ENCODE measurements at regions not wholly inside any gene's neighbourhood (a gene's known extent, or its start where the extent isn't known, plus 50 kb on each side); places are given as distances from the start of the nearest gene placed in this dataset.

GRCh38 chr11:38700111-38700510 lies 2102.1 kb upstream of the RAG2 start:
- H3K79me2 ChIP-seq (ENCODE audit: insufficient read depth, low read length), result no peaks in the 10 kb centered on the region
- no peak overlapping the region for H4K5ac ChIP-seq (ENCODE audit: insufficient read length, low read depth, low read length)
- Mint-ChIP-seq H3K9me3 (no peaks in the 10 kb centered on the region; a peak in 1 of 5 replicates), H3K27me3 (ENCODE audit: low read depth) (no peaks in the 10 kb centered on the region), H3K4me1 (no peaks in the 10 kb centered on the region), H3K27ac (no peak overlapping the region), H3K36me3 (ENCODE audit: insufficient read depth in 1 of 3, low read depth in 3 of 3) (no peaks in the 10 kb centered on the region), H3K4me3 (no peak overlapping the region)
- H2BK120ac ChIP-seq (ENCODE audit: low read depth, low read length, poor library complexity, severe bottlenecking), result no peak overlapping the region
- H3K4ac ChIP-seq (ENCODE audit: low read depth, low read length), result no peak overlapping the region
- no peak overlapping the region for H4K91ac ChIP-seq (ENCODE audit: insufficient read length, low read depth, low read length)
- H3K23me2 ChIP-seq (ENCODE audit: insufficient read length, low read depth, low read length, poor library complexity, severe bottlenecking), result no peaks in the 10 kb centered on the region
- H3K27me3 ChIP-seq (ENCODE audit: insufficient read depth, low read length), result no peaks in the 10 kb centered on the region
- no peak overlapping the region for H2BK12ac ChIP-seq (ENCODE audit: insufficient read length, low read depth, low read length)
- no peak overlapping the region for H3K18ac ChIP-seq (ENCODE audit: insufficient read length, low read depth, low read length)
- no peaks in the 10 kb centered on the region for H3K4me1 ChIP-seq (ENCODE audit: insufficient read depth, low read length)
- H3K4me2 ChIP-seq (ENCODE audit: insufficient read depth, insufficient read length, low read length), result no peak overlapping the region
- no peak overlapping the region for H3K56ac ChIP-seq (ENCODE audit: insufficient read length, low read depth, low read length)
- no peak overlapping the region for H2BK5ac ChIP-seq (ENCODE audit: insufficient read length, low read length)
- WGBS (ENCODE audit: extremely low coverage, insufficient read length, low lambda C conversion rate), result no CpG with 5 or more reads among the region's 2 CpGs
- no peaks in the 10 kb centered on the region for H3K79me1 ChIP-seq (ENCODE audit: insufficient read depth, low read depth, low read length, poor library complexity, severe bottlenecking)
- H3K9me3 ChIP-seq (ENCODE audit: control insufficient read depth, low read depth, low read length), result no peaks in the 10 kb centered on the region
- no peak overlapping the region for H3K27ac ChIP-seq (ENCODE audit: insufficient read length, low read depth, low read length)
- no peak overlapping the region for H2BK15ac ChIP-seq (ENCODE audit: low read depth, low read length)
- no peak for DNase-seq
- no peak for TF ChIP-seq CTCF (conservative IDR thresholded peaks at IDR 0.05)
- H2BK20ac ChIP-seq (ENCODE audit: low read depth, low read length, poor library complexity, severe bottlenecking), result no peak overlapping the region
- H4K8ac ChIP-seq (replicated peaks; ENCODE audit: insufficient read length, low read depth, low read length), result no peak overlapping the region
- no peak overlapping the region for H3K14ac ChIP-seq (ENCODE audit: insufficient read depth, low read length)
- no peak overlapping the region for H3K9ac ChIP-seq (ENCODE audit: extremely low read depth, insufficient read length, low read length)
- no peak overlapping the region for H2AFZ ChIP-seq (ENCODE audit: low read length)
- H4K20me1 ChIP-seq (ENCODE audit: control insufficient read depth, insufficient read depth, insufficient read length), result no peaks in the 10 kb centered on the region
- H2AK5ac ChIP-seq (ENCODE audit: insufficient read length, low read length), result no peak overlapping the region
- H3T11ph ChIP-seq (ENCODE audit: low read length), result no peak overlapping the region
- H3K23ac ChIP-seq (ENCODE audit: insufficient read length, low read depth, low read length), result no peak overlapping the region
